Adrenal gland (tissue), 9 donors: ENCODE measurements at regions not wholly inside any gene's neighbourhood (a gene's known extent, or its start where the extent isn't known, plus 50 kb on each side); places are given as distances from the start of the nearest gene placed in this dataset.

Experiments used
- DNase-seq, 7 donors: peaks; one replicate each; pipeline ENCODE4 v3.0.0-alpha.2; 2019 to 2020
- H3K27ac ChIP-seq, 5 donors: fragments of 200-600 bp; sonication (generic) in 4 of 5; 1 replicate in 3 of 5; 2 replicates in 2 of 5; pipeline versions ENCODE4 v1.5.1 to v1.8.0; 2016 to 2020; ENCODE audit warnings: mild to moderate bottlenecking in 1 of 5
- H3K27me3 ChIP-seq: fragments of 200-600 bp; 2 replicates; pipeline ENCODE4 v1.8.0; 2021
- H3K36me3 ChIP-seq, 2 donors: fragments of 200-600 bp; replicated peaks in 1 of 2; 1 replicate in 1 of 2; 2 replicates in 1 of 2; pipeline versions ENCODE4 v1.5.1 to v1.8.0; 2018 to 2022
- H3K4me1 ChIP-seq, 2 donors: fragments of 200-600 bp; replicated peaks in 1 of 2; 1 replicate in 1 of 2; 2 replicates in 1 of 2; pipeline versions ENCODE4 v1.5.1 to v1.8.0; 2018 to 2021
- H3K4me3 ChIP-seq, 4 donors: fragments of 200-600 bp; sonication (generic) in 3 of 4; one replicate each; pipeline ENCODE4 v1.5.1; 2016 to 2018
- H3K9me3 ChIP-seq, 3 donors: fragments of 200-600 bp; sonication (generic) in 1 of 3; replicated peaks in 1 of 3; 1 replicate in 2 of 3; 2 replicates in 1 of 3; pipeline versions ENCODE4 v1.5.1 to v1.8.0; 2016 to 2021
- CTCF ChIP-seq, 6 experiments: fragments of 450-650 bp in 4 of 6; fragments of 200-600 bp in 2 of 6; sonication (generic) in 1 of 6; IDR thresholded peaks; 1 replicate in 5 of 6; 2 replicates in 1 of 6; pipeline versions ENCODE4 v1.5.1 to v1.8.0; 2016 to 2021; ENCODE audit warnings: antibody characterized with exemption in 6 of 6, mild to moderate bottlenecking in 2 of 6, moderate library complexity in 1 of 6
- POLR2A ChIP-seq, 2 donors: fragments of 450-650 bp; IDR thresholded peaks; one replicate each; pipeline ENCODE4 v1.6.1; 2017; ENCODE audit warnings: antibody characterized with exemption in 2 of 2, mild to moderate bottlenecking in 2 of 2, moderate library complexity in 1 of 2
- WGBS, 4 donors: extraction: QIAGEN DNeasy Blood & Tissue Kit in 2 of 4; methylation state at CpG; one replicate each; pipeline versions ENCODE4 v1.1.5 to v1.1.7; 2013 to 2017; 5-methylcytosine and 5-hydroxymethylcytosine counted together
- intact Hi-C, 2 donors: fragments of 100-400 bp; cut with DNase I; formaldehyde crosslinking; loops; one replicate each; pipeline versions ENCODE4 v1.14.1 to v1.15.0; 2022 to 2023
- donor health status: healthy with polysubstance abuse.
- donor health status: Bipolar disorder and iron deficiency.
- donor health status: DM: yes; HTN: yes; CAD: no.
- donor health status: DM: no; HTN: no; CAD: no.
- donor health status: DM: no; HTN: no; CAD: no.

GRCh38 chr1:230584660-230585059, 57.6 kb upstream of the COG2 start:
- DNase-seq, result no peak
- peaks cover 0 to 6% of the 10 kb centered on the region in 2 donors for H3K4me1 ChIP-seq

GRCh38 chr1:230581446-230582079, 60.7 kb upstream of the COG2 start:
- H3K27ac ChIP-seq, result no peak overlapping the region
- TF ChIP-seq CTCF (IDR thresholded peaks at IDR 0.05) (no peak), POLR2A (IDR thresholded peaks at IDR 0.05) (no peak)
- no peaks in the 10 kb centered on the region for H3K9me3 ChIP-seq
- intact Hi-C loops, result no loop called here
- no peaks in the 10 kb centered on the region for H3K4me1 ChIP-seq
- no peak overlapping the region for H3K4me3 ChIP-seq
- 78 to 89% (median 84%) methylated on average over 18 to 19 of the region's 19 CpGs for WGBS, 4 donors
- H3K27me3 ChIP-seq, result no peaks in the 10 kb centered on the region
- H3K36me3 ChIP-seq, result no peaks in the 10 kb centered on the region
- DNase-seq, result no peak

More at GRCh38 chr1:230584660-230585059, 57.6 kb upstream of the COG2 start:
- Histone ChIP-seq H3K27me3 (no peaks in the 10 kb centered on the region), H3K9me3 (no peaks in the 10 kb centered on the region), H3K4me3 (no peak overlapping the region), H3K36me3 (no peaks in the 10 kb centered on the region), H3K27ac (no peak overlapping the region)
- TF ChIP-seq CTCF (IDR thresholded peaks at IDR 0.05) (no peak), POLR2A (IDR thresholded peaks at IDR 0.05) (no peak)
- intact Hi-C loops, result no loop called here

- Histone ChIP-seq H3K27ac (no peak overlapping the region), H3K4me1 (no peaks in the 10 kb centered on the region), H3K4me3 (no peak overlapping the region), H3K9me3 (no peaks in the 10 kb centered on the region), H3K36me3 (no peaks in the 10 kb centered on the region), H3K27me3 (no peaks in the 10 kb centered on the region)
- WGBS, 4 donors, result 65 to 79% (median 70%) methylated on average over 4 of the region's 4 CpGs
- DNase-seq, result no peak
- no peak for TF ChIP-seq POLR2A (IDR thresholded peaks at IDR 0.05)
- TF ChIP-seq CTCF (IDR thresholded peaks at IDR 0.05), result no peak
- intact Hi-C loops, result no loop called here
These were observed 63.7 kb upstream of the COG2 start for GRCh38 chr1:230578616-230579015.

GRCh38 chr1:230577537-230577936, 64.7 kb upstream of the COG2 start:
- Histone ChIP-seq H3K4me3 (no peak overlapping the region), H3K36me3 (no peaks in the 10 kb centered on the region), H3K27ac (no peak overlapping the region), H3K4me1 (peaks cover 4 to 6% of the 10 kb centered on the region in 2 donors), H3K9me3 (no peaks in the 10 kb centered on the region), H3K27me3 (no peaks in the 10 kb centered on the region)
- intact Hi-C loops, result no loop called here
- DNase-seq, result no peak
- TF ChIP-seq CTCF (IDR thresholded peaks at IDR 0.05) (no peak), POLR2A (IDR thresholded peaks at IDR 0.05) (no peak)
- 71 to 89% (median 74%) methylated on average over 3 of the region's 3 CpGs for WGBS, 4 donors
